ENCODE measurements at regions not wholly inside any gene's neighbourhood (a gene's known extent, or its start where the extent isn't known, plus 50 kb on each side); places are given as distances from the start of the nearest gene placed in this dataset.

- no peak overlapping the region for H3K27ac ChIP-seq
- H3K27me3 ChIP-seq: no peaks in the 10 kb centered on the region
- H3K4me1 ChIP-seq: no peaks in the 10 kb centered on the region
- ATAC-seq (no peak), DNase-seq (no peak), FAIRE-seq (no peak)
- TF ChIP-seq, protein P1, sequence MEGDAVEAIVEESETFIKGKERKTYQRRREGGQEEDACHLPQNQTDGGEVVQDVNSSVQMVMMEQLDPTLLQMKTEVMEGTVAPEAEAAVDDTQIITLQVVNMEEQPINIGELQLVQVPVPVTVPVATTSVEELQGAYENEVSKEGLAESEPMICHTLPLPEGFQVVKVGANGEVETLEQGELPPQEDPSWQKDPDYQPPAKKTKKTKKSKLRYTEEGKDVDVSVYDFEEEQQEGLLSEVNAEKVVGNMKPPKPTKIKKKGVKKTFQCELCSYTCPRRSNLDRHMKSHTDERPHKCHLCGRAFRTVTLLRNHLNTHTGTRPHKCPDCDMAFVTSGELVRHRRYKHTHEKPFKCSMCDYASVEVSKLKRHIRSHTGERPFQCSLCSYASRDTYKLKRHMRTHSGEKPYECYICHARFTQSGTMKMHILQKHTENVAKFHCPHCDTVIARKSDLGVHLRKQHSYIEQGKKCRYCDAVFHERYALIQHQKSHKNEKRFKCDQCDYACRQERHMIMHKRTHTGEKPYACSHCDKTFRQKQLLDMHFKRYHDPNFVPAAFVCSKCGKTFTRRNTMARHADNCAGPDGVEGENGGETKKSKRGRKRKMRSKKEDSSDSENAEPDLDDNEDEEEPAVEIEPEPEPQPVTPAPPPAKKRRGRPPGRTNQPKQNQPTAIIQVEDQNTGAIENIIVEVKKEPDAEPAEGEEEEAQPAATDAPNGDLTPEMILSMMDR (IDR thresholded peaks at IDR 0.05): no peak
- no peaks in the 10 kb centered on the region for H3K9me3 ChIP-seq
- no peaks in the 10 kb centered on the region for H3K36me3 ChIP-seq
- H3K4me3 ChIP-seq: no peak overlapping the region
- WGBS, 2 donors: 49 to 62% methylated on average over 1 of the region's 1 CpG
- intact Hi-C loops (cut with DNase I): no loop called here
Measured at GRCh38 chr4:106852426-106852825, 183.7 kb downstream of the DKK2 start.

DNA sequence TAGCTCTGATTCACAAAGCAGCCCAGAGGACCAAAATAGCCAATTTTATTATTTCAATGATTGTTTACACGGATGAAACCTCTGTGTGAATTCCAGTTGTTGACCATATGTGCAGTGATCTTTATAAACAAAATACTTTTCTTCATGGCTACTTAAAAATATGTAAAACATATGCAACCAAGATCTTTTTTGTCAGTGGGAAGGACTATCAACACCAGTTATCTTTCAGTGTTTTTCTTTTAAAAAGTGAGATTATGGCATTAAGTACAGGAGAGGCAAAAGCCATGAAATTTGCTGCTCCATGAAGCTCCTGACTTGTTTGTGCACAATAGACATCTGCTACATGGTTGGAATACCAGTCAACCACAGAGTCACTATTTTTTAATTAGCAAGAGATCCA is 184.4 kb downstream of the DKK2 start:
- H3K4me3 ChIP-seq: no peak overlapping the region
- no peak for FAIRE-seq
- no peaks in the 10 kb centered on the region for H3K4me1 ChIP-seq
- H3K27ac ChIP-seq: no peak overlapping the region
- DNase-seq: no peak
- no peaks in the 10 kb centered on the region for H3K27me3 ChIP-seq
- no peaks in the 10 kb centered on the region for H3K36me3 ChIP-seq
- no peaks in the 10 kb centered on the region for H3K9me3 ChIP-seq
- TF ChIP-seq, protein P1 (IDR thresholded peaks at IDR 0.05): no peak
- intact Hi-C loops (cut with DNase I): no loop called here
- ATAC-seq: no peak
- WGBS, 2 donors: 58 to 72% methylated on average over 1 of the region's 1 CpG

DNA sequence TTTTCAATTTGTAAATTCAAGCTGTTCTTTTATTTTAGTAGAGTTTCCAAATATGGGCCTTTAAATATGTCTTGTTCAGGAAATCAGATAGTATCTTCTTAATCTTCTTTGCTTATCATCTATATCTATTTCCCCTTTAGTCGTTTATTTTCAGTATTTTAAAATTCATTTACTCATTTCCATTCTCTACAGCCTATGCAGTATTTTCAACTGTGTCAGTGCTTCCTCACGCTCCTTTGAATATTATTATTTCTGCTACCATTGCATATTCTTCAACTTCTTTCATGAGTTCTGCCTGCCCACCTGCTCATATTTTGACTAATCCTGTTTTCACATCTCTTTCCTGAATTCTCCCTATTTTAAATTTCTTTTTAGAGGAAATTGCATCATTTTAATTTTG is 185.4 kb downstream of the DKK2 start:
- FAIRE-seq: no peak

GRCh38 chr4:106835919-106836318 is 200.2 kb downstream of the DKK2 start:
- ATAC-seq (no peak), DNase-seq (no peak), FAIRE-seq (no peak)
- Histone ChIP-seq H3K27me3 (no peaks in the 10 kb centered on the region), H3K4me1 (no peaks in the 10 kb centered on the region), H3K9me3 (no peaks in the 10 kb centered on the region), H3K27ac (no peak overlapping the region), H3K4me3 (no peak overlapping the region), H3K36me3 (no peaks in the 10 kb centered on the region)
- intact Hi-C loops (cut with DNase I): no loop called here
- TF ChIP-seq, protein P1 (IDR thresholded peaks at IDR 0.05): no peak

More for the DNA sequence above, 185.4 kb downstream of the DKK2 start:
- Histone ChIP-seq H3K4me3 (no peak overlapping the region), H3K4me1 (no peaks in the 10 kb centered on the region), H3K9me3 (no peaks in the 10 kb centered on the region), H3K27me3 (no peaks in the 10 kb centered on the region), H3K27ac (no peak overlapping the region), H3K36me3 (no peaks in the 10 kb centered on the region)
- WGBS, 2 donors: 48 to 60% methylated on average over 2 of the region's 2 CpGs
- ATAC-seq: no peak
- TF ChIP-seq, protein P1 (IDR thresholded peaks at IDR 0.05): no peak
- DNase-seq: no peak
- intact Hi-C loops (cut with DNase I): no loop called here

DNA sequence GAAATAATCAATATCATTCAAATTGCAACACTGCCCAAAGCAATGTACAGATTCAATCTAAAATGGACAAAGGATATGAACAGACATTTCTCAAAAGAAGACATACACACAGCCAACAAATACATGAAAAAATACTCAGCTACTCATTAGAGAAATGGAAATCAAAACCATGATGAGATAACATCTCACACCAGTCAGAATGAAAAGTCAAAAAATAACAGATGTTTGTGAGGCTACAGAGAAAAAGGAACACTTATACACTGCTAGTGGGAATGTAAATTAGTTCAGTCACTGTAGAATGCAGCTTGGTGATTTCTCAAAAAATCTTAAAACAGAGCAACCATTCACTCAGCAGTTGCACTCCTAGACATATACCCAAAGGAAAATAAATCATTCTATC is 205.2 kb downstream of the DKK2 start:
- ATAC-seq (no peak), DNase-seq (no peak), FAIRE-seq (no peak)
- TF ChIP-seq, protein P1 (IDR thresholded peaks at IDR 0.05): no peak
- Histone ChIP-seq H3K36me3 (no peaks in the 10 kb centered on the region), H3K4me1 (no peaks in the 10 kb centered on the region), H3K27ac (no peak overlapping the region), H3K27me3 (no peaks in the 10 kb centered on the region), H3K4me3 (no peak overlapping the region), H3K9me3 (no peaks in the 10 kb centered on the region)
- intact Hi-C loops (cut with DNase I): no loop called here

Data from pancreas (tissue), 10 donors.